ENCODE measurements at regions not wholly inside any gene's neighbourhood (a gene's known extent, or its start where the extent isn't known, plus 50 kb on each side); places are given as distances from the start of the nearest gene placed in this dataset.

- TF ChIP-seq CTCF (conservative IDR thresholded peaks at IDR 0.05; ENCODE audit: low read depth in 2 of 2) (no peak), REST (IDR thresholded peaks at IDR 0.05; ENCODE audit: unreplicated experiment) (no peak), EZH2 (IDR thresholded peaks at IDR 0.05; ENCODE audit: low read depth, unreplicated experiment) (no peak), POLR2AphosphoS5 (IDR thresholded peaks at IDR 0.05; ENCODE audit: low read depth) (no peak), JUNB (IDR thresholded peaks at IDR 0.05; ENCODE audit: unreplicated experiment) (no peak), ZNF331 (CRISPR knock-in tag; IDR thresholded peaks at IDR 0.05; ENCODE audit: low read depth) (no peak), CREB1 (CRISPR knock-in tag; IDR thresholded peaks at IDR 0.05; ENCODE audit: low read depth) (no peak), STAT1 (IDR thresholded peaks at IDR 0.05; ENCODE audit: unreplicated experiment) (no peak), ETS1 (IDR thresholded peaks at IDR 0.05) (no peak), EZH2phosphoT487 (IDR thresholded peaks at IDR 0.05; ENCODE audit: unreplicated experiment) (no peak), ZNF114 (CRISPR knock-in tag; IDR thresholded peaks at IDR 0.05) (no peak), NANOG (IDR thresholded peaks at IDR 0.05; ENCODE audit: borderline replicate concordance) (no peak)
These were observed 816.4 kb upstream of the FBXO33 start for GRCh38 chr14:40248671-40249070.

All from GM23338 (cell line).